ENCODE measurements at regions not wholly inside any gene's neighbourhood (a gene's known extent, or its start where the extent isn't known, plus 50 kb on each side); places are given as distances from the start of the nearest gene placed in this dataset.

DNA sequence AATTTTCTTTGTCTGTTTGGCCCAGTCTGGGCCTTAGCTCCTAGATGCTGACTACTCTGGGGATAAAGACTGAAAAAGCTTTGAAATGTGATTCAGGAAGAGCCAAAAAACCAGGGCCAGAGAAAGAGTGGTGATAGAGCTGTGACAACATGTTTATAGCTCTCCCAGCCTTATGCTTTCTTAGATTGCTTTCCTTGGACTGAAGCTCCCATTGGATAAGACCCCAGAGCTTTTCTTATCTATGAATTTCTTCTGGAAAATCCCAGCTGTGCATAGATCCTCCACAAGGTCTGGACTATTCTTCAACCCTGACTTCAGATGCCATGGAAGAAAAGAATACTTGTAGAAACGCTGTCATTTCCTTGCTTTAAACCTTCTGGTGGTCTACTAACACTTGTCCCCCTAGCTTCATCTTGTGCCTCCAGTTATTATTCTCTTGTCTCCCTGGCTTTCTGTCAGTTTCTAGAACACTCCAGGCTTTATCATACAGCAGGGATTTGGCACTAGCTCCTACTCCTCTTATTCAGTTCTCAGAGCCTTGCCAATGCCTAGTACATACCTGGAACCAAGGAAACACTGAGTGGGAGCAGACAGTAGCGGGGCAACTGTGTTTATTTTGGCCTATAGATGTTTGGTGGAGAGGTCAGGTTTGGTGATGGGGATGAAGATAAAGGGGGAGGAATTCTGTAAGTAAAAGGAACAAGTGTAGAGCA lies 57.1 kb upstream of the TEX13D start:
- no peak for DNase-seq (ENCODE audit: low spot score)
- Mint-ChIP-seq H3K27me3 (peaks cover 0 to 3% of the 10 kb centered on the region in 2 donors), H3K4me1 (ENCODE audit: low read depth in 2 of 2) (peaks cover 4 to 6% of the 10 kb centered on the region in 2 donors), H3K9me3 (peaks cover 4% of the 10 kb centered on the region), H3K27ac (no peak overlapping the region), H3K4me3 (no peak overlapping the region), H3K36me3 (no peaks in the 10 kb centered on the region)
- no peak for ATAC-seq

DNA sequence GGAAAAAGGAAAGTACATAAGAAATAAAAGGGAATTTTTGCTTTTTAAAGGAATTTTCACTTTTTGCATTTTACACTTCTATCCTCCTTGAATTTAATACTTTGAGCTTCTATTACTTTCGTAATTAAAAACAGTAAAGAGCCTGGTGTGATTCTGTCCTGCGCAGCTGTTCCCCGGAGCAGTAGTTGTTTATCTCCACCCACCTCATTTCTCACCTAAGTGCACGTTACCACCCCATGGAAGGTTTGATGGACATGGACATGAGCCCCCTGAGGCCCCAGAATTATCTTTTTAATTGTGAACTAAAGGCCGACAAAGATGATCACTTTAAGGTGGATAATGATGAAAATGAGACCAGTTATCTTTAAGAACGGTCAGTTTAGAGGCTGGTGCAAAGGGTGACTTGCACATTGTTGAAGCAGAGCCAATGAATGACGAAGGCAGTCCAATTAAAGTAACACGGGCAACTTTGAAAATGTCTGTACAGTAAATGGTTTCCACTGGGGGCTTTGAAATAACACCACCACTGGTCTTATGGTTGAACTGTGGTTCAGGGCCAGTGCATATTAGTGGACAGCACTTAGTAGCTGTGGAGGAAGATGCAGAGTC lies 52.1 kb upstream of the TEX13D start:
- no peaks in the 10 kb centered on the region for H3K36me3 Mint-ChIP-seq
- H3K4me3 Mint-ChIP-seq: peak overlapping the region; percentile 45
- ATAC-seq (no peak), DNase-seq (ENCODE audit: low spot score) (no peak)
- peak overlapping the region in 1 of 2 donors; percentile 11 for H3K27ac Mint-ChIP-seq
- peaks cover 0 to 12% of the 10 kb centered on the region in 2 donors for H3K4me1 Mint-ChIP-seq (ENCODE audit: low read depth in 2 of 2)
- H3K27me3 Mint-ChIP-seq: no peaks in the 10 kb centered on the region
- H3K9me3 Mint-ChIP-seq: no peaks in the 10 kb centered on the region

DNA sequence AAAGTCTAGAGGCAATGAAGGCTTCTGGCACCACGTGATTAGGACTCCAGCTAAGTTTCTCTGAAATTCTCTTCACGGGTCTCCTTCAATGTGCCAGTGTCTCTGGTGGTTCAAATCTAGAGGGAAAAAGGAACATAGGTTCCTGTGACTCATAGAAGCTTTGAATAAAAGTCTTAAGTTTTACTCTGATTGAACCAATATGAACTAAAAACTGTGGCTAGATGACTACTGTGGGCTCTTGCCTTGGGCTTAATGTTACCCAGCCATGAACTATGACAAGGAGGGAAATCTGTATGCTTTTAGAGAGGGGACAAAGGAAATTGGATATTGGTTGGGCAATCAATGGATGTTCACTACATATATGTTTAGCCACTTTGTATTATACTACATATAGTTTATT lies 49.9 kb upstream of the TEX13D start:
- DNase-seq (ENCODE audit: low spot score) (no peak), ATAC-seq (no peak)
- no peak overlapping the region for H3K4me3 Mint-ChIP-seq
- no peak overlapping the region for H3K27ac Mint-ChIP-seq
- no peaks in the 10 kb centered on the region for H3K9me3 Mint-ChIP-seq
- H3K4me1 Mint-ChIP-seq (ENCODE audit: low read depth in 2 of 2): peaks cover 0 to 8% of the 10 kb centered on the region in 2 donors
- no peaks in the 10 kb centered on the region for H3K36me3 Mint-ChIP-seq
- peaks cover 0 to 8% of the 10 kb centered on the region in 2 donors for H3K27me3 Mint-ChIP-seq
